GM13977 (cell line): ENCODE measurements at regions not wholly inside any gene's neighbourhood (a gene's known extent, or its start where the extent isn't known, plus 50 kb on each side); places are given as distances from the start of the nearest gene placed in this dataset.

Experiments used
- DNase-seq: peaks from one replicate; pipeline ENCODE4 v3.0.0; 2012; ENCODE audit warnings: low spot score
- CTCF ChIP-seq: IDR thresholded peaks from 2 replicates; pipeline ENCODE4 v1.5.1; 2012; ENCODE audit warnings: mild to moderate bottlenecking, control low read depth; ENCODE audit not compliant: insufficient read depth; ENCODE audit errors: extremely low read depth, missing control alignments
- in situ Hi-C: fragments of 300-500 bp; cut with MboI; formaldehyde crosslinking; loops from one replicate; pipeline ENCODE4 v1.12.0; 2022; ENCODE audit warnings: low sequenced_read_pairs, low pct_unique_long_range_greater_than_20kb, mixed read lengths, inconsistent platforms; ENCODE audit not compliant: unreplicated experiment

- in situ Hi-C loops, result no loop called here
- no peak for DNase-seq
- TF ChIP-seq CTCF, result no peak
Measured at GRCh38 chr9:13734601-13735000, 455.1 kb upstream of the MPDZ start.

- in situ Hi-C loops, result no loop called here
- no peak for DNase-seq
- no peak for TF ChIP-seq CTCF
Measured at GRCh38 chr9:13732290-13732689, 452.8 kb upstream of the MPDZ start.

- TF ChIP-seq CTCF, result no peak
- no peak for DNase-seq
- in situ Hi-C loops, result no loop called here
Measured at GRCh38 chr9:13731637-13732036, 452.1 kb upstream of the MPDZ start.

GRCh38 chr9:13729955-13730354 lies 450.5 kb upstream of the MPDZ start:
- no peak for DNase-seq
- in situ Hi-C loops, result no loop called here
- TF ChIP-seq CTCF, result no peak

- in situ Hi-C loops, result no loop called here
- no peak for DNase-seq
- TF ChIP-seq CTCF, result no peak
Measured at GRCh38 chr9:13728917-13729811, 449.7 kb upstream of the MPDZ start.

GRCh38 chr9:13728131-13728530 lies 448.6 kb upstream of the MPDZ start:
- in situ Hi-C loops, result no loop called here
- no peak for TF ChIP-seq CTCF
- no peak for DNase-seq
